ENCODE measurements at regions not wholly inside any gene's neighbourhood (a gene's known extent, or its start where the extent isn't known, plus 50 kb on each side); places are given as distances from the start of the nearest gene placed in this dataset.

DNA sequence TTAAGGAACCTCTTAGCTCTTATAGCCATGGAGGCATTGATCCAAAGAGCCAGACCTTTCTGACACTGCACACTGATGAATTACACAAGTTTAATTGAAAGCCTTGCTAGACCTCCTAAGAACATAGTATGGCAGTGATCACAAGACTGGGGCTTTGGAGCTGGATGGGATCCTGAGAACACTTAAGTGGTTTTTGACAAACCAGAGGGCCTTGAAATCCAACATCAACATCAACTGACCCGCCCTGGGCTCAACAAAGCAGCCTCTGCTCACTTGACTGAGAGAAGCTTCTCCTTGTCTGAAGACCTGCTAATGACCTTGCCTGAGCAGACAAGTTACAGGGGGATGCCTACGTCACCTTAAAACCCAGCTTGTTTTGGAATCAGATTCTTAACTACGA lies 257.6 kb downstream of the KLF13 start:
- TF ChIP-seq CTCF (IDR thresholded peaks at IDR 0.05; ENCODE audit: low read depth, low read length) (no peak), EZH2phosphoT487 (IDR thresholded peaks at IDR 0.05; ENCODE audit: low read depth) (no peak)
